HG02642 (cell line): ENCODE measurements at regions not wholly inside any gene's neighbourhood (a gene's known extent, or its start where the extent isn't known, plus 50 kb on each side); places are given as distances from the start of the nearest gene placed in this dataset.

Source experiments
- ATAC-seq: cut with Tn5 transposase; IDR thresholded peaks from one replicate; pipeline ENCODE4 v1.9.1; 2021; ENCODE audit warnings: mild to moderate bottlenecking; ENCODE audit not compliant: unreplicated experiment, poor library complexity

DNA sequence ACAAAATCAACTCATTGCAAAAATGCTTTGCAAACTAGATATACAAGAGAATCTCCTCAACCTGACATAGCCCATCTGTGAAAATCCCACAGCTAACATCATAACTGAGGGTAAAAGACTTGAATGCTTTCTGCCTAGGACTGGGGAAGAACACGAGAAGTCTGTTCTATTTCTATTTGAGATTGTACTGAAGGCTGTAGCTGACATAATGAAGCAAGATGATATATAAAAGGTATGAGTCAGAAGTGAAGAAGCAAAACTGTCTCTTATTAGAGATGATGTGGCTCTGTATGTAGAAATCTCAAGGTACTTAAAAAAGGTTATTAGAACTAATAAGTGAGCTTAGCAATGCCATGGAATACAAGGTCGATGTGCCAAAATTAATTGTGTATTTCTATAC is 639.9 kb upstream of the PFKP start:
- ATAC-seq: no peak

- no peak for ATAC-seq
Measured at GRCh38 chr10:2425320-2425719, 642.0 kb upstream of the PFKP start.

GRCh38 chr10:2414562-2414961 is 652.8 kb upstream of the PFKP start:
- ATAC-seq: no peak

- ATAC-seq: no peak
Measured at GRCh38 chr10:2414039-2414438, 653.3 kb upstream of the PFKP start.

GRCh38 chr10:2410049-2410448 is 657.3 kb upstream of the PFKP start:
- no peak for ATAC-seq

DNA sequence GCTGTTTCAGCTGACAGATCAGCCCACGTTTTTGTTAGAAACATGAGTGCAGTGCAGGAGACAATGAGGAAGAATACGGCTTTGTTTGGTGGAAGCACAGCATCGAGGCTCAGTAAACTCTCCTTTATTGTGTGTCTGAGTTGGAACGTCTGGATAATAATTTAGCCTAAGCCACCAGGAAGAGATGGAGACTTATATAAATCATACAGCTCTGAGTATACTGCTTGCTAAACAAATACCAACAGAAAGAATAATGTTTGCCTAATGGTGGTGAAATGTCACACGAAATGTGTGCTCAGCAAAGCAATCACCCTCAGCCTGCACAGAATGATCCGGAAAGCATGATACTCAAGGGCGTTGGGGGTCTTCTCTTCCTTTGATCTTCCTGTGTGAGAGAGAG is 664.1 kb upstream of the ADARB2 start:
- ATAC-seq: no peak

DNA sequence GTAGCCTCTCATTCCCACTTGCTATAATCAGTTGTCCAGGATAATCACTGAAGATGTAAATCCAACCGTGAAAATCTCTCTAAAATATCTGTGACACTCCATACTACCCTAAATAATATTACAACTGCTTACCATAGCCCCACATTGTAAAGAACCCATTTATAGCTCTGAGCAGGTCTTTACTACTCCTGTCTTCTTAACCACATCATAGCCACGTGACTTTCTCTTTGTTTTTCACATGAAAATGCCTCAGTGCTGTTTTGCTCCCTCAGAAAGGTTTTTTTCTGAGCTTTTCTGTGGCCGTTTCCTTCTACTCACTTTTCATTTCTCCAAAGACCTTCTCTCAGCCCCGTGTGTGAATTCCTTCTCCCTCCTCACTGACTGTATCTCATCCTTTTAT is 662.2 kb upstream of the ADARB2 start:
- ATAC-seq: no peak

DNA sequence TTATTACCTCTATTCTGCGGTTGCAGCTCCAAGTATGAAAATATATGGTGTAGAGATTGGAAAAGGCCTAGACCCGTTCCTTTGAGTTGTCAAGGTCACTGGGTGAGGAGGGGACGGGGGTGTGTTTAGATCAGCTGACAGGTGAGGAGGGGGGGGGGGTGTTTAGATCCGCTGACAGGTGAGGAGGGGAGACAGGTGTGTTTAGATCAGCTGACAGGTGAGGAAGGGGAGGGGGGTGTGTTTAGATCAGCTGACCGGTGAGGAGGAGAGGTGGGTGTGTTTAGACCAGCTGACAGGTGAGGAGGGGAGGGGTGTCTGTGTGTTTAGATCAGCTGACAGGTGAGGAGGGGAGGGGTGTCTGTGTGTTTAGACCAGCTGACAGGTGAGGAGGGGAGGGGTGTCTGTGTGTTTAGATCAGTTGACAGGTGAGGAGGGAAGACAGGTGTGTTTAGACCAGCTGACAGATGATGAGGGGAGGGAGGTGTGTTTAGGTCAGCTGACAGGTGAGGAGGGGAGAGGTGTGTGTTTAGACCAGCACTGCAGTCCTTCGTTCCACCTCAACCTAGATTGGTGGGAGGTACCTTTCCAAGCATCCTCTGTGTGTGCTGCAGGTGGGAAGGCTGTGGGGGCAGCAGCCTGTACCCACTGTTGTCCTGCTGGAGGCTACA is 655.0 kb upstream of the ADARB2 start:
- no peak for ATAC-seq

DNA sequence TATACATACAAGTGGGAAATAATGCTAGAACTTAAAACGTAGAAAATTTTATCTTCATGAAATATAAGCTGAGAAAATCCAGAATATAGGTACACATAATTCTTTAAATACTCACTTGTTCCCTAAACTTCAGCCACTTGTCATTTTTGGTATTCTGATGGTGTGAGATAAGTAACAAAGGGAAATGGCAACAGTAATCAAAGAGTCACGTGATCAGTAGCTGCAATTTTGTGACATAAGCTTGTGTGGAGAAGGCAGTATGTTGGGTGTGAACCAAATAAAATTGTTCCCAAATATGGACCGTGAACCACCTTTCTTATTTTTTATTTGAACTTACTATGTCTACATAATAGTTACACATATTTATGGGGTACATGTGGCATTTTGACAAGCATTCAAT is 650.3 kb upstream of the ADARB2 start:
- ATAC-seq: no peak

- ATAC-seq: no peak
Measured at GRCh38 chr10:2387261-2387660, 649.9 kb upstream of the ADARB2 start.

DNA sequence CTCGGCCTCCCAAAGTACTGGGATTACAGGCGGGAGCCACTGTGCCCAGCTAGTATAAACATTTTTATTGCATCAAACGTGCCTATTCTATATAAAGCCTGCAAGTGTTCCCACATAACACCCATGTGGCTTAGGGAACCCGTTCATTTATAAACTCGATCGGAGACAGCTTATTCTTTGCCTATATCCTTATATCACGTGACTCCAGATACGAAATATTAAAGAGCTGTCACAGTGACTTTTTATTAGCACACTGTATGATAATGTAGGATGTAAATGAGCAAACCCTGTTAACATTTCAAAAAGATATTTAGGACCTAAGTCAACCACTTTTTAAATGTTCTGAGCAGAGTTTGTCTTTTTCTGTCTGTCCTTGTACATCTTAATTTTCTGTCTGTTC is 642.9 kb upstream of the ADARB2 start:
- ATAC-seq: no peak

GRCh38 chr10:2367083-2367482 is 629.8 kb upstream of the ADARB2 start:
- ATAC-seq: no peak

DNA sequence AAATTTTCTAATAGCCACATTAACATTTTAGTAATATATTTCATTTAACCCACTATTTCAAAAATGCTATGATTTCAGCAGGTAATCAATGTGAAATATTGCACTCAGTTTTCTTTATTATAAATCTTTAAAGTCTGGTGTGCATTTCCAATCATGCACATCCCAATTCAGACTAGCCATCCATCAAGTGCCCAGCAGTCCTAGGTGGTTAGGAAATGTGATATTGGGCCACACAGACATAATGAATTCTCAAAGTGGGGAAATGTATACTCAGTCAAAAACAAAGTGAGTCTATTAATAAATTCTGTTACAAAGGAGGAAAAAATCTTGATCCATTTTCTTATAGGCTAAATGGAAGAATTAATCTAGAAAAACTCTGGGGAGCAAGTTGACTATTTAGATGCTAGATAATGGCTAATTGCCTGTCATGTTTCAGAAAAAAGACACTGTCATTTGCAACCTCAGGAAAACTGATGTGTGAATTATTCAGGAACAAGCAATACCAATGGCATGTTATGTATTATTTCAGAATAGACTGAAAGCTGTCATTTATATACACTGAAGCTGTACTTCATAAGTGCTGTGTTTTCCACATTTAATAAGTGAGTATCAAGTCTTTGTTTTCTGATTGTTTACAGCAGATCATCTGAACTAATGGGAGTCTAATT is 629.1 kb upstream of the ADARB2 start:
- ATAC-seq: no peak

- no peak for ATAC-seq
Measured at GRCh38 chr10:2362331-2362730, 625.0 kb upstream of the ADARB2 start.

GRCh38 chr10:2358586-2358985 is 621.3 kb upstream of the ADARB2 start:
- no peak for ATAC-seq

DNA sequence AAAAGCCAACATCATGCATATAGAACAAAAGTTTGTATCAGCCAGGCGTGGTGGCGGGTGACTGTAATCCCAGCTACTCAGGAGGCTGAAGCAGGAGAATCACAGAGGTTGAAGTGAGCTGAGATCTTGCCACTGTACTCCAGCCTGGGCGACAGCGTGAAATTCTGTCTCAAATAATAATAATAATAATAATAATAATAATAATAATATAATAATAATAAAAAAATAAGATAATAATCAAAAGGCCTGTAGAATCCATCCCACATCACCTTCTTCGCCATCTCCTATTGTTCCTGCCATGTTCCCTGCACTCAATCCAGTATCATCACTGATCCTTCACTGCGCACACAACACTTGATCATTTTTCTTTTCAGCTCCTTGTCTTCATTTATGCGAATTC is 619.3 kb upstream of the ADARB2 start:
- no peak for ATAC-seq

GRCh38 chr10:2351566-2351965 is 614.2 kb upstream of the ADARB2 start:
- no peak for ATAC-seq

DNA sequence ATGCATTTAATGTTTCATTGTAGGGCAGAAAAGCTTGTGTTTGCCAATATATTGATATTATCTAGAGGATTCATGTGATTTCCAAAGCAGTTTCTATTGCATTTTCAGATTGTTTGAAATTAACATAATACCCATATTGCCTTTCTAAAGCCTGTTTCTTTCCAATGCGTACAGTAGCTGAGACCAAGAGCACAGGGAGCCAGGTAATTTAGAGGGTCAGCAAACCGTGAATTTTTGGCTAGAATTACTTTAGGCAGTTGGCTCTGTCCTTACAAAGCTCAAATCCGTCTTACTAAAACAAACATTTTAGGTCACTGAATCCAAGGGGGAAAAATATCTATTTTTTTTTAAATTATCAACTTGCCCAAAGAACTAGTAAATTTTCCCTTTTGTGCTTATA is 604.9 kb upstream of the ADARB2 start:
- ATAC-seq: no peak

DNA sequence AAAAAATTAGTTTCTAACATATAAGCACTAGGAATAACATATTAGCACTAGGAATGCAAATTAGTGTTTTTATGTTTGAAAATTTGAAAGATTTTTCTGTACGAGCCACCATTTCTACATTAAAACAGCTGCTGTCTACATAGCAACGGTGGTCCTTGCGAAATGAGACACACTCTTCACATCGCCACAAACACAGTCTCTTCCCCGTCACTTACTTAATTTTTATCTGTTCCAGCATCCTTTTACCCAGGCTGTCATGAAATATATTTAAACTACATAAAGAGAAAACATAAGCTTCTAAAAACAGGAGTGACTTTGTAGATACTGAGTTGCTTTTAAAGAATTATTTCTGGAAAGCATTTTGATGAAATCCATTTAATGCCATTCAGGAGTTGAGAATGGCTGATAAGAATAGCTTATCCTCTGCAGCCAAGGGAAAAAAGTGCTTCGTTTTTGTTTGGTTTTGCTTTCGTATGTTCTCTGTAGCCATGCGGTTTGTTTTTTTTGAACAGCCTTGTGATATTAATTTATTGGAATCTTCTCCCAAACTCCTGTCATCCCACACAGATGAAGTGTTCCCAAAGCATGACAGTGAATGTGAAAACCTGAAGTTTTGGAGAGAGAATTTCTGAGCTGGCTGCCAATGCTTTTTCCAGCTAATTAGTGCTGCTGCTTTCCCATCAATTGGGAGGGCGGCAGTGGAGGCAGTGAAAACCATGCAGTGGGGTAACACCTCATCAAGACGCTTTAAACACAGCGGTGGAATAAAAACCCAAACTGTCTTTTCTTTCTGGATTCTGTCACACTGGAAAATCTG is 603.7 kb upstream of the ADARB2 start:
- no peak for ATAC-seq

- ATAC-seq: no peak
Measured at GRCh38 chr10:2335626-2336025, 598.3 kb upstream of the ADARB2 start.

GRCh38 chr10:2334575-2334974 is 597.2 kb upstream of the ADARB2 start:
- ATAC-seq: no peak
